Spleen (tissue), 11 donors: ENCODE measurements at regions not wholly inside any gene's neighbourhood (a gene's known extent, or its start where the extent isn't known, plus 50 kb on each side); places are given as distances from the start of the nearest gene placed in this dataset.

ENCODE experiments used
- DNase-seq: peaks from one replicate; pipeline ENCODE4 v3.0.0-alpha.2; 2020
- H3K27ac ChIP-seq, 8 donors: fragments of 200-600 bp; sonication (generic) in 7 of 8; 1 replicate in 4 of 8; 2 replicates in 4 of 8; pipeline versions ENCODE4 v1.5.0 to v1.8.0; 2016 to 2021; ENCODE audit warnings: inconsistent platforms in 4 of 8, mild to moderate bottlenecking in 4 of 8, moderate library complexity in 1 of 8
- H3K27me3 ChIP-seq, 7 donors: fragments of 200-600 bp; sonication (generic) in 6 of 7; replicated peaks in 1 of 7; 1 replicate in 4 of 7; 2 replicates in 3 of 7; pipeline versions ENCODE4 v1.5.0 to v1.8.0; 2016 to 2021; ENCODE audit warnings: inconsistent platforms in 3 of 7, mild to moderate bottlenecking in 1 of 7
- H3K36me3 ChIP-seq, 6 donors: fragments of 200-600 bp; sonication (generic) in 5 of 6; 1 replicate in 4 of 6; 2 replicates in 2 of 6; pipeline versions ENCODE4 v1.5.0 to v1.8.0; 2016 to 2021; ENCODE audit warnings: inconsistent platforms in 2 of 6
- H3K4me1 ChIP-seq, 6 donors: fragments of 200-600 bp; sonication (generic) in 5 of 6; 1 replicate in 3 of 6; 2 replicates in 3 of 6; pipeline versions ENCODE4 v1.5.0 to v1.8.0; 2016 to 2021; ENCODE audit warnings: inconsistent platforms in 3 of 6
- H3K4me3 ChIP-seq, 8 donors: fragments of 200-600 bp; sonication (generic) in 7 of 8; 1 replicate in 4 of 8; 2 replicates in 4 of 8; pipeline versions ENCODE4 v1.5.0 to v1.8.0; 2016 to 2021; ENCODE audit warnings: inconsistent platforms in 4 of 8, mild to moderate bottlenecking in 4 of 8, moderate library complexity in 2 of 8
- H3K9me3 ChIP-seq, 8 donors: fragments of 200-600 bp; sonication (generic) in 7 of 8; 1 replicate in 4 of 8; 2 replicates in 4 of 8; pipeline versions ENCODE4 v1.5.0 to v1.8.0; 2016 to 2021; ENCODE audit warnings: inconsistent platforms in 4 of 8
- CTCF ChIP-seq, 11 experiments: fragments of 200-600 bp in 7 of 11; fragments of 450-650 bp in 4 of 11; sonication (generic) in 4 of 11; IDR thresholded peaks in 8 of 11; conservative IDR thresholded peaks in 3 of 11; 1 replicate in 7 of 11; 2 replicates in 4 of 11; pipeline versions ENCODE4 v1.4.0 to v1.8.0; 2016 to 2021; ENCODE audit warnings: antibody characterized with exemption in 11 of 11, inconsistent platforms in 4 of 11, mild to moderate bottlenecking in 1 of 11
- POLR2A ChIP-seq, 3 donors: fragments of 450-650 bp; IDR thresholded peaks; one replicate each; pipeline ENCODE4 v1.5.1; 2017; ENCODE audit warnings: antibody characterized with exemption in 3 of 3, mild to moderate bottlenecking in 1 of 3
- POLR2AphosphoS5 ChIP-seq, 3 donors: sonication (generic); formaldehyde crosslinking; IDR thresholded peaks; one replicate each; pipeline ENCODE4 v1.5.1; 2017; ENCODE audit warnings: antibody characterized with exemption in 3 of 3
- WGBS, 5 donors: extraction: QIAGEN DNeasy Blood & Tissue Kit in 3 of 5; methylation state at CpG; one replicate each; pipeline versions ENCODE4 v1.1.5 to v1.1.7; 2013 to 2018; 5-methylcytosine and 5-hydroxymethylcytosine counted together
- intact Hi-C: fragments of 100-400 bp; cut with DNase I; formaldehyde crosslinking; loops from one replicate; pipeline ENCODE4 v1.15.0; 2023; ENCODE audit warnings: low total_unique reads
- donor health status: healthy with polysubstance abuse.
- donor health status: DM: no; HTN: no; CAD: no; lungs with moderate emphysema.
- donor health status: DM: no; HTN: no; CAD: no.
- donor health status: Bipolar disorder and iron deficiency.
- donor health status: healthy.
- donor health status: DM: no; HTN: no; CAD: no.
- donor health status: DM: yes; HTN: yes; CAD: no.

- Histone ChIP-seq H3K4me1 (no peaks in the 10 kb centered on the region), H3K27me3 (peaks cover 0 to 7% (median 0%) of the 10 kb centered on the region in 7 donors), H3K9me3 (no peaks in the 10 kb centered on the region), H3K27ac (no peak overlapping the region), H3K4me3 (no peak overlapping the region), H3K36me3 (no peaks in the 10 kb centered on the region)
- TF ChIP-seq POLR2A (IDR thresholded peaks at IDR 0.05) (no peak), POLR2AphosphoS5 (IDR thresholded peaks at IDR 0.05) (no peak), CTCF (IDR thresholded peaks at IDR 0.05 in 8 of 11, conservative IDR thresholded peaks at IDR 0.05 in 3 of 11) (no peak)
- DNase-seq: no peak
- intact Hi-C loops: no loop called here
- WGBS, 5 donors: 65 to 83% (median 75%) methylated on average over 3 of the region's 3 CpGs
Measured at GRCh38 chr11:127108838-127109237, 108.3 kb upstream of the KIRREL3 start.

- intact Hi-C loops: no loop called here
- Histone ChIP-seq H3K9me3 (no peaks in the 10 kb centered on the region), H3K27me3 (peaks cover 0 to 7% (median 0%) of the 10 kb centered on the region in 7 donors), H3K4me1 (no peaks in the 10 kb centered on the region), H3K27ac (no peak overlapping the region), H3K4me3 (no peak overlapping the region), H3K36me3 (no peaks in the 10 kb centered on the region)
- no peak for TF ChIP-seq POLR2AphosphoS5 (IDR thresholded peaks at IDR 0.05)
- TF ChIP-seq POLR2A (IDR thresholded peaks at IDR 0.05): no peak
- TF ChIP-seq CTCF (IDR thresholded peaks at IDR 0.05 in 8 of 11, conservative IDR thresholded peaks at IDR 0.05 in 3 of 11): no peak
- WGBS, 5 donors: 69 to 93% (median 89%) methylated on average over 2 of the region's 2 CpGs
- DNase-seq: no peak
Measured at GRCh38 chr11:127106938-127107337, 106.4 kb upstream of the KIRREL3 start.

GRCh38 chr11:127105593-127106541, 105.3 kb upstream of the KIRREL3 start:
- WGBS, 5 donors: 41 to 59% (median 47%) methylated on average over 15 of the region's 15 CpGs
- peaks cover 0 to 7% (median 0%) of the 10 kb centered on the region in 7 donors for H3K27me3 ChIP-seq

More at GRCh38 chr11:127105593-127106541, 105.3 kb upstream of the KIRREL3 start:
- TF ChIP-seq CTCF (IDR thresholded peaks at IDR 0.05 in 8 of 11, conservative IDR thresholded peaks at IDR 0.05 in 3 of 11) (no peak), POLR2A (IDR thresholded peaks at IDR 0.05) (no peak), POLR2AphosphoS5 (IDR thresholded peaks at IDR 0.05) (no peak)
- no peak overlapping the region for H3K4me3 ChIP-seq
- no peak for DNase-seq
- intact Hi-C loops: no loop called here
- H3K27ac ChIP-seq: no peak overlapping the region
- no peaks in the 10 kb centered on the region for H3K36me3 ChIP-seq
- H3K4me1 ChIP-seq: no peaks in the 10 kb centered on the region
- no peaks in the 10 kb centered on the region for H3K9me3 ChIP-seq
